ENCODE measurements at regions not wholly inside any gene's neighbourhood (a gene's known extent, or its start where the extent isn't known, plus 50 kb on each side); places are given as distances from the start of the nearest gene placed in this dataset.

DNA sequence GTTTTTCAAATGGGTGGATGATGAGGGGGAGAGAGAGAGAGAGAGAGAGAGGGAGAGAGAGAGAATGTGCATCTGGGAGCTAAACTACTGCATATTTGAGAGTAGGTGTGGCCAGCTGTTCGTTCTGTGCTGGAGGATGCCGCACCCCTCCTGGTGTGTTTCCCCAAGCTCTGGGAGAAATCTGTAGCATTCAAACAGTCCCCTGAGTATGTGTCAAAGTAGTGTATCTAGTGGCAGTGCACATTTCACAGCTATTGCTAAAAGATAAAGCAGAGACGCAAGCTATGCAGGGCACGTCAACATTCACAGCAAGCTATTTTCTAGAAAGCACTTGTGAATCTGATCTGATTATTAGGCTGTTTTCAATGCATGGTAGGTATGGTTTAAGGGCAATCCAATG is 83.5 kb upstream of the LIMCH1 start:
- TF ChIP-seq CTCF (IDR thresholded peaks at IDR 0.05; ENCODE audit: low read depth, low read length) (no peak), EZH2phosphoT487 (IDR thresholded peaks at IDR 0.05; ENCODE audit: low read depth) (no peak)

All from OCI-LY3 (cell line).